GM12878 (cell line): ENCODE measurements at regions not wholly inside any gene's neighbourhood (a gene's known extent, or its start where the extent isn't known, plus 50 kb on each side); places are given as distances from the start of the nearest gene placed in this dataset.
A peak's percentile ranks its signal among the peaks of the same experiment; 100 is the strongest.

ENCODE experiments used
- ATAC-seq: fragments of 200-7000 bp; cut with Tn5 transposase; 3 replicates; pipeline ENCODE4 v1.9.1; 2020; ENCODE audit warnings: mild to moderate bottlenecking, moderate library complexity
- BruUV-seq: library from RNA; stranded (reverse); fragments of 400-500 nt; replicated peaks from 2 replicates; lab custom pipeline; 2021; lab: Mats Ljungman, UMichigan
- CTCF ChIA-PET: fragments of 300-600 bp; sonication (Branson Sonifier 250); formaldehyde crosslinking; extraction: SDS; loops from one replicate; lab custom pipeline; 2021; ENCODE audit warnings: inconsistent platforms; lab: Yijun Ruan, JAX
- POLR2A ChIA-PET: fragments of 350-600 bp; formaldehyde crosslinking; extraction: SDS; loops from one replicate; lab custom pipeline; 2021; ENCODE audit warnings: inconsistent platforms; lab: Charles Lee
- RAD21 ChIA-PET: fragments of 300-600 bp; sonication (Branson Sonifier 250); formaldehyde crosslinking; loops from one replicate; lab custom pipeline; 2023; ENCODE audit warnings: antibody characterized with exemption; ENCODE audit not compliant: unreplicated experiment; lab: Charles Lee
- SMC1A ChIA-PET: fragments of 300-600 bp; sonication (Branson Sonifier 250); formaldehyde crosslinking; loops from one replicate; lab custom pipeline; 2023; ENCODE audit not compliant: unreplicated experiment, uncharacterized antibody; lab: Charles Lee
- DNase-seq: peaks from one replicate; pipeline ENCODE4 v3.0.0-alpha.2; 2011; ENCODE audit warnings: low read depth, low spot score
- FAIRE-seq: peaks from 3 replicates; lab custom pipeline; 2011; peaks lifted over from hg19 to GRCh38; lab: Jason Lieb, UNC
- H2AFZ ChIP-seq: 2 replicates; pipeline ENCODE4 v1.6.0; 2011; ENCODE audit warnings: low read depth, low read length, control low read depth; ENCODE audit not compliant: control insufficient read depth
- H3K27ac ChIP-seq: 2 replicates; pipeline ENCODE4 v1.5.1; 2011; ENCODE audit warnings: control low read depth; ENCODE audit not compliant: control insufficient read depth, insufficient read depth
- H3K27me3 ChIP-seq, 2 experiments: replicated peaks in 1 of 2; 2 replicates each; pipeline versions ENCODE4 v1.6.0 to v1.6.1; 2011; ENCODE audit warnings: low read length in 1 of 2; ENCODE audit not compliant: control insufficient read depth in 2 of 2, insufficient read depth in 2 of 2
- H3K36me3 ChIP-seq, 2 experiments: 2 replicates each; pipeline ENCODE4 v1.5.1; 2011; ENCODE audit warnings: low read length in 1 of 2; ENCODE audit not compliant: control insufficient read depth in 2 of 2, insufficient read depth in 2 of 2
- H3K4me1 ChIP-seq: 2 replicates; pipeline ENCODE4 v1.6.1; 2011; ENCODE audit warnings: mild to moderate bottlenecking, low read length, moderate library complexity, mixed read lengths; ENCODE audit not compliant: control insufficient read depth, insufficient read depth
- H3K4me2 ChIP-seq: 2 replicates; pipeline ENCODE4 v1.6.0; 2011; ENCODE audit warnings: control low read depth; ENCODE audit not compliant: control insufficient read depth, insufficient read depth
- H3K4me3 ChIP-seq: fragments of 200-600 bp; sonication (generic); 2 replicates; pipeline ENCODE4 v1.5.1; 2016
- H3K79me2 ChIP-seq: 2 replicates; pipeline ENCODE4 v1.6.0; 2011; ENCODE audit warnings: low read length; ENCODE audit not compliant: control insufficient read depth, insufficient read depth
- H3K9ac ChIP-seq: 2 replicates; pipeline ENCODE4 v1.8.0; 2011; ENCODE audit warnings: low read length, control low read depth, mixed read lengths; ENCODE audit not compliant: control insufficient read depth, insufficient read depth
- H3K9me3 ChIP-seq: replicated peaks from 3 replicates; pipeline ENCODE4 v1.5.1; 2011; ENCODE audit warnings: mild to moderate bottlenecking, low read length; ENCODE audit not compliant: control insufficient read depth, insufficient read depth
- H4K20me1 ChIP-seq: 2 replicates; pipeline ENCODE4 v1.6.0; 2011; ENCODE audit not compliant: control insufficient read depth, insufficient read depth
- CREM ChIP-seq: IDR thresholded peaks from 2 replicates; pipeline ENCODE4 v1.6.1; 2014; ENCODE audit warnings: antibody characterized with exemption, low read depth
- DPF2 ChIP-seq: fragments of 450-650 bp; IDR thresholded peaks from 2 replicates; pipeline ENCODE4 v1.6.1; 2017; ENCODE audit warnings: mild to moderate bottlenecking
- EGR1 ChIP-seq, 2 experiments: IDR thresholded peaks; 1 replicate in 1 of 2; 2 replicates in 1 of 2; pipeline ENCODE4 v1.6.1; 2011 to 2012; ENCODE audit warnings: low read depth in 2 of 2, low read length in 2 of 2, borderline replicate concordance in 1 of 2, mild to moderate bottlenecking in 1 of 2, moderate library complexity in 1 of 2
- EZH2 ChIP-seq: IDR thresholded peaks from 2 replicates; pipeline ENCODE4 v1.6.1; 2012; ENCODE audit warnings: low read depth, mild to moderate bottlenecking, control low read depth, inconsistent platforms, low read length, borderline replicate concordance; ENCODE audit not compliant: control insufficient read depth
- IRF4 ChIP-seq: IDR thresholded peaks from 2 replicates; pipeline ENCODE4 v1.6.1; 2011; ENCODE audit warnings: low read depth, low read length
- JUND ChIP-seq: IDR thresholded peaks from 2 replicates; pipeline ENCODE4 v1.6.1; 2012; ENCODE audit warnings: low read depth, mild to moderate bottlenecking, low read length, improper control_type of control experiment, moderate library complexity
- NR2F1 ChIP-seq: fragments of 450-650 bp; conservative IDR thresholded peaks from 2 replicates; pipeline ENCODE4 v1.6.1; 2017; ENCODE audit warnings: mild to moderate bottlenecking
- PML ChIP-seq: IDR thresholded peaks from 2 replicates; pipeline ENCODE4 v1.6.1; 2012; ENCODE audit warnings: low read length, inconsistent platforms
- RAD21 ChIP-seq: IDR thresholded peaks from 2 replicates; pipeline ENCODE4 v1.6.1; 2011; ENCODE audit warnings: mild to moderate bottlenecking, low read depth, low read length, moderate library complexity; ENCODE audit not compliant: insufficient read depth
- RCOR1 ChIP-seq: conservative IDR thresholded peaks from 2 replicates; pipeline ENCODE4 v1.6.1; 2012; ENCODE audit warnings: low read depth, low read length, improper control_type of control experiment
- SMC3 ChIP-seq: IDR thresholded peaks from 2 replicates; pipeline ENCODE4 v1.6.1; 2011; ENCODE audit warnings: low read length, improper control_type of control experiment, borderline replicate concordance
- SP1 ChIP-seq: IDR thresholded peaks from one replicate; pipeline ENCODE4 v1.6.1; 2011; ENCODE audit warnings: low read depth, low read length
- TAF1 ChIP-seq: IDR thresholded peaks from 2 replicates; pipeline ENCODE4 v1.6.1; 2011; ENCODE audit warnings: mild to moderate bottlenecking, low read depth, low read length, borderline replicate concordance
- TBL1XR1 ChIP-seq: IDR thresholded peaks from 2 replicates; pipeline ENCODE4 v1.6.1; 2012; ENCODE audit warnings: low read depth, low read length, improper control_type of control experiment
- ZNF217 ChIP-seq: fragments of 450-650 bp; IDR thresholded peaks from 2 replicates; pipeline ENCODE4 v1.6.1; 2017; ENCODE audit warnings: antibody characterized with exemption, mild to moderate bottlenecking
- ZSCAN29 ChIP-seq: fragments of 450-650 bp; IDR thresholded peaks from 2 replicates; pipeline ENCODE4 v1.6.1; 2017; ENCODE audit warnings: mild to moderate bottlenecking, moderate library complexity
- ZZZ3 ChIP-seq: IDR thresholded peaks from 2 replicates; pipeline ENCODE4 v1.6.1; 2011; ENCODE audit warnings: low read depth; ENCODE audit not compliant: control insufficient read depth, insufficient read length
- WGBS: methylation state at CpG from one replicate; pipeline ENCODE4 v1.1.6; 2016; ENCODE audit warnings: low lambda C conversion rate; ENCODE audit not compliant: insufficient replicate concordance, insufficient coverage; ENCODE audit errors: missing lambda C conversion rate; 5-methylcytosine and 5-hydroxymethylcytosine counted together
- in situ Hi-C: fragments of 300-500 bp; cut with MboI; formaldehyde crosslinking; loops from 9 replicates; pipeline ENCODE4 v1.14.3; 2018; ENCODE audit warnings: mixed read lengths
- intact Hi-C: fragments of 100-400 bp; cut with micrococcal nuclease; formaldehyde crosslinking; loops from one replicate; pipeline ENCODE4 v1.14.2; 2022; ENCODE audit not compliant: unreplicated experiment
- TF ChIP-seq, protein P1 (sequence below): fragments of 450-650 bp; IDR thresholded peaks from 2 replicates; pipeline ENCODE4 v1.6.1; 2018; ENCODE audit warnings: borderline replicate concordance, mild to moderate bottlenecking; ENCODE audit not compliant: partially characterized antibody
- TF ChIP-seq, protein P2 (sequence below): fragments of 450-650 bp; conservative IDR thresholded peaks from 2 replicates; pipeline ENCODE4 v1.6.1; 2017; ENCODE audit warnings: mild to moderate bottlenecking, moderate library complexity

DNA sequence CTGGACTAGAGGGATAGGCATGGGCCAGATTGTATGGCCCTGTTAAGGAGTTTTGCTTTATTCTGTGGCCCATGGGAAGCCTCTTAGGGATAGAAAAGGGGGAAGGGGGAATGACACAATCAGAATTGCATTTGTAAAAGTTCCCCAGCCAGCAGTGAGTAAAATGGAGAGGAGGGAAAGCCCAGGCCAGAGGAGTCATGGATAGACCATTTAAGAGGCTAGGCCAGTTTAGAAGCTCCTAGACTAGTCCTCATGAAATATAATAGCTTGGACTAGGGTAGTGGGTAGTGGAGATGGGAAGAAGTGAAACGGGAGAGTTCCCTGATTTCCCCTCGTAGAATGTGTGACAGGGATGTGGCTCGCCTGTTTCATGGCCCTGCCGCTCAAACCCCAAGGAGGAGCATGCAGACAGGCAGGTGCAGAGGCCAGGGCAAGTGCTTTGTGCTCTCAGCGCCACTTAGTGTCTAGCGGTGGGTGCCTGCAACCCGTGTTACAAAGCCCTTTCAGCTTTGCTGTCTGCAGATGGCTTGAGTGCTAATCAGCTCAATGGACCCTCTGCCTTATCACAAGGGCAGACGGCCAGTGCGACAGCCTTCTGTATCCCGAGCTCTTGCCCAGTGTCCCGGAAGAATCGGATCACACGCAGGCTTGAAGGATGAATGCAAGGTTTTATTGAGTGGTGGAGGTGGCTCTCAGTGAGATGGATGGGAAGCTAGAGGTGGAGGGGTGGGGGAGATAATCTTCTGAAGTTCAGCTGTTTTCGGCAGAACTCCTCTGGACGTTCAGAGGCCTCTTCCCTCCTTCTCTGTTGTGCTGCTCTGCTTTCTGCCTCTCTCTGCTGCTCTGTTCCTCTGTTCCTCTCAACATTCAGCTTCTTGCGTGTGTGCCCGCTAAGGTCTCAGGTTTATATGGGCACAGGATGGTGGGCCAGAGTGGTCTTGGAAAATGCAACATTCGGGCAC, 141.1 kb downstream of the CEP57L1 start (continued):
- peak; percentile 30; the same call in 1 of the 2 replicates for TF ChIP-seq RAD21
- no peak for TF ChIP-seq PML
- TF ChIP-seq ZZZ3, result no peak
- no peak for TF ChIP-seq CREM
- no peak for TF ChIP-seq ZSCAN29
- no peak for TF ChIP-seq SP1
- no peak for TF ChIP-seq EGR1 (IDR thresholded peaks at IDR 0.05; ENCODE audit: borderline replicate concordance in 1 of 2, low read depth in 2 of 2, low read length in 2 of 2)
- TF ChIP-seq TBL1XR1, result no peak

DNA sequence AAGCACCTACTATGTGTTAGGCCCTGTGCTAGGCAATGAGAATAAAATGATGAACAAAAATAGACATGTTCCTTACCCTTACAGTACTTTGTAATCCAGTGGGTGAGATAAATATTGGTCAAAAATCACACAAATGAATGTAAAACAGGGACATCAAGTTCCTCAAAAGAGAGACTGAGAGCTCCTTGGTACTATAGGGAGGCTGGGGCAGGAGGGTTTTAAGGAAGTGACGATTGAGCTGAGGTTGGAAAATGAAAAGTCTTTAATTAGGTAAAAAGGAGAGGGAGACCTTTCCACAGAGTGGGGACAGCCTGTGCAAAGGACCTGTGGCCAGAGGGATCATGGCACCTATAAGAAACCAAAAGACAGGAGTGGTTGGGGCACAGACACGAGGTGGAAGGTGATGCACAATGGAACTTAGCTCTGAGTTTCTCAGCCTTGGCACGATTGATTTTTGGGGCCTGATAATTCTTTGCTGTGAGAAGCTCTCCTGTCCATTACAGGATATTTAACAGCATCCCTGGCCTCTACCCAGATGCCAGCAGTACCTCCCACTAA, 140.3 kb downstream of the CEP57L1 start:
- intact Hi-C loops, result no loop called here
- TF ChIP-seq ZNF217, result no peak
- TF ChIP-seq JUND, result no peak
- TF ChIP-seq, protein P1, sequence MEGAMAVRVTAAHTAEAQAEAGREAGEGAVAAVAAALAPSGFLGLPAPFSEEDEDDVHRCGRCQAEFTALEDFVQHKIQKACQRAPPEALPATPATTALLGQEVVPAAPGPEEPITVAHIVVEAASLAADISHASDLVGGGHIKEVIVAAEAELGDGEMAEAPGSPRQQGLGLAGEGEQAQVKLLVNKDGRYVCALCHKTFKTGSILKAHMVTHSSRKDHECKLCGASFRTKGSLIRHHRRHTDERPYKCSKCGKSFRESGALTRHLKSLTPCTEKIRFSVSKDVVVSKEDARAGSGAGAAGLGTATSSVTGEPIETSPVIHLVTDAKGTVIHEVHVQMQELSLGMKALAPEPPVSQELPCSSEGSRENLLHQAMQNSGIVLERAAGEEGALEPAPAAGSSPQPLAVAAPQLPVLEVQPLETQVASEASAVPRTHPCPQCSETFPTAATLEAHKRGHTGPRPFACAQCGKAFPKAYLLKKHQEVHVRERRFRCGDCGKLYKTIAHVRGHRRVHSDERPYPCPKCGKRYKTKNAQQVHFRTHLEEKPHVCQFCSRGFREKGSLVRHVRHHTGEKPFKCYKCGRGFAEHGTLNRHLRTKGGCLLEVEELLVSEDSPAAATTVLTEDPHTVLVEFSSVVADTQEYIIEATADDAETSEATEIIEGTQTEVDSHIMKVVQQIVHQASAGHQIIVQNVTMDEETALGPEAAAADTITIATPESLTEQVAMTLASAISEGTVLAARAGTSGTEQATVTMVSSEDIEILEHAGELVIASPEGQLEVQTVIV, result no peak
- no peak for TF ChIP-seq NR2F1
- no peak for TF ChIP-seq DPF2
- TF ChIP-seq SMC3, result no peak
- TF ChIP-seq RCOR1, result no peak
- TF ChIP-seq PML, result no peak
- TF ChIP-seq TAF1, result no peak
- no peak for TF ChIP-seq EZH2
- TF ChIP-seq, protein P2, sequence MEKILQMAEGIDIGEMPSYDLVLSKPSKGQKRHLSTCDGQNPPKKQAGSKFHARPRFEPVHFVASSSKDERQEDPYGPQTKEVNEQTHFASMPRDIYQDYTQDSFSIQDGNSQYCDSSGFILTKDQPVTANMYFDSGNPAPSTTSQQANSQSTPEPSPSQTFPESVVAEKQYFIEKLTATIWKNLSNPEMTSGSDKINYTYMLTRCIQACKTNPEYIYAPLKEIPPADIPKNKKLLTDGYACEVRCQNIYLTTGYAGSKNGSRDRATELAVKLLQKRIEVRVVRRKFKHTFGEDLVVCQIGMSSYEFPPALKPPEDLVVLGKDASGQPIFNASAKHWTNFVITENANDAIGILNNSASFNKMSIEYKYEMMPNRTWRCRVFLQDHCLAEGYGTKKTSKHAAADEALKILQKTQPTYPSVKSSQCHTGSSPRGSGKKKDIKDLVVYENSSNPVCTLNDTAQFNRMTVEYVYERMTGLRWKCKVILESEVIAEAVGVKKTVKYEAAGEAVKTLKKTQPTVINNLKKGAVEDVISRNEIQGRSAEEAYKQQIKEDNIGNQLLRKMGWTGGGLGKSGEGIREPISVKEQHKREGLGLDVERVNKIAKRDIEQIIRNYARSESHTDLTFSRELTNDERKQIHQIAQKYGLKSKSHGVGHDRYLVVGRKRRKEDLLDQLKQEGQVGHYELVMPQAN, result no peak
- TF ChIP-seq IRF4, result no peak

More for the DNA sequence above, 140.3 kb downstream of the CEP57L1 start:
- Histone ChIP-seq H3K36me3 (no peaks in the 10 kb centered on the region), H3K27ac (no peak overlapping the region), H3K9ac (no peak overlapping the region), H3K4me1 (no peaks in the 10 kb centered on the region), H3K79me2 (no peaks in the 10 kb centered on the region), H3K27me3 (no peaks in the 10 kb centered on the region; a peak in 1 of 4 replicates), H2AFZ (no peak overlapping the region), H3K4me2 (no peak overlapping the region), H4K20me1 (no peaks in the 10 kb centered on the region), H3K9me3 (no peaks in the 10 kb centered on the region), H3K4me3 (no peak overlapping the region)
- no peak for ATAC-seq
- ChIA-PET CTCF (interaction anchor here (0.8 kb wide), 1 partner anchor 148 kb away, joined by 3 read pairs; no protein-coding TSS in a partner anchor), RAD21 (interaction anchor here (1.5 kb wide), 1 partner anchor 148 kb away, joined by 6 read pairs; the partner anchor contains the start of gene CD164), POLR2A (no interaction called here), SMC1A (interaction anchor here (1.0 to 1.7 kb wide), 2 partner anchors 48 to 148 kb away, joined by 3 to 7 read pairs; no protein-coding TSS in a partner anchor)
- BruUV-seq, result no TSS peak
- FAIRE-seq, result no peak
- no peak for DNase-seq
- 27% methylated on average over 3 of the region's 3 CpGs for WGBS
- in situ Hi-C loops, result no loop called here
